Activated CD8-positive, alpha-beta memory T cell treated with anti-CD3 and anti-CD28 coated beads, Interleukin-2, amount 50 U/mL, for 4 hours (primary cell): ENCODE measurements at regions not wholly inside any gene's neighbourhood (a gene's known extent, or its start where the extent isn't known, plus 50 kb on each side); places are given as distances from the start of the nearest gene placed in this dataset.

ENCODE experiments used
- DNase-seq: peaks from one replicate; pipeline ENCODE4 v3.0.0-alpha.2; 2020

GRCh38 chr18:47316924-47317323, 65.5 kb upstream of the SKOR2 start:
- no peak for DNase-seq

- no peak for DNase-seq
Observed at GRCh38 chr18:47313901-47314300, 62.4 kb upstream of the SKOR2 start.

- DNase-seq: no peak
Observed at GRCh38 chr18:47311585-47311984, 60.1 kb upstream of the SKOR2 start.
